ENCODE measurements at regions not wholly inside any gene's neighbourhood (a gene's known extent, or its start where the extent isn't known, plus 50 kb on each side); places are given as distances from the start of the nearest gene placed in this dataset.

DNA sequence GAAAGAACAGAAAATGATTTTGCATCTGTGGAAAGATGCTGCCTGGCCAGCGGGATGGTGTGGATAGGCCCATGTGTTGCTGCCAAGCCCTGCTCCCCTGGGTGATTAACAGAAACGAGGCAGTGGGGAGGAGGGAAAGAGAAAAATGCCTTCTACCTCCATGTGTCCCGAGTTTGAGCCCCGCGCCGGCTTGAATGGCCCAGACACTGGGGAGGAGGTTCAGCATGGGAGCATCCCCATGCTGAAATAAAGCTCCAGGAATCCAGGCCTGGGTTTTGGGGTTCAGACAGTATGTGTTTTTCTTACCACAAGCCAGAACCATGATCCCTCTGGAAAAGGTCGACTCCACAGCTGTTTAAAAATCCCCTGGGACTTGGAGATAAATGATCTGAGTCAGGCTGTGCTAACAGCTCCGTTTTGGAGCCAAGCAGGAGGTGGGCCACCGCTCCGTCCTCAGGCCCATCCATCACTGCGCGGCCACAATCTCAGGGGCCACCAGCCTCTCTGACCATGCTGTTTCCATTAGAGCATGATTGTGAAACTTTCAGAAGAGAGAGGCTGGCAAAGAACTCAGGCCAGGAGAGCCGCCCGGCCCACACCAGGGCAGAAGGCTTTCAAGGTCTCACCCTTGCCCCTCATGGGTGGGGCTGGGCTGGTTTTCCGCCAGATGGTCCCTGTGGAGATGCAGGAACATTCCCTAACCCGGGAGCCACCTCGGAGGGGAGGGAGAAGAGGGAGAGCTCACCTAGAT lies 299.7 kb downstream of the ZEB1 start (continued):
- no peak for TF ChIP-seq SMARCC2 (IDR thresholded peaks at IDR 0.05; ENCODE audit: low read depth)

DNA sequence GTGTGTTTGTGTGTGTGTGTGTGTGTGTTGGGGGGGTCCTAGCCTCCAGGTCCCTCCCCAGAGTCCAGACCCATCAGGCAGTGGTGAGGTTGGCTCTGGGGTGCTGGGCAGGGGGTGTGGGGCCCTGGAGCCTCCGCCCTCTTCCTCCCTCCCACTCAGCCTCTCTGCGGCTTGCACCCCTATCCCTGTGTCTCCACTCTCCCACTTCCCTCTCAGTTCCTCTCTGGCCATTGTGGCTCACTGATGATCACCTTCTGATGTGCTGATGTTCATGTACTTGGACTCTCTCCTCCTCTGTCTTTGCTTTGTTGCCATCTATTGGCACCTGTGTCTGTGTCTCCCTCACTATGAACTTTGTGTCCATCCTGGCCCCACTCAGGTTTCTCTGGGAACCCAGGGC lies 298.7 kb downstream of the ZEB1 start:
- Histone ChIP-seq H3K9me3 (replicated peaks; ENCODE audit: control insufficient read depth, insufficient read depth, low read depth, low read length) (no peaks in the 10 kb centered on the region), H3K4me2 (ENCODE audit: insufficient read depth, low read length) (no peak overlapping the region), H3K4me1 (replicated peaks in 1 of 2; ENCODE audit: control insufficient read depth in 2 of 2, insufficient read depth in 2 of 2, low read length in 2 of 2) (no peaks in the 10 kb centered on the region), H3K79me2 (ENCODE audit: control insufficient read depth, insufficient read depth, low read length) (no peaks in the 10 kb centered on the region), H3K27ac (ENCODE audit: extremely low read depth, low read depth, low read length) (no peak overlapping the region), H3K4me3 (no peak overlapping the region), H4K20me1 (replicated peaks; ENCODE audit: control insufficient read depth, insufficient read depth, low read length) (no peaks in the 10 kb centered on the region), H3K36me3 (ENCODE audit: control insufficient read depth, insufficient read depth, low read length) (no peaks in the 10 kb centered on the region), H3K9me1 (ENCODE audit: control insufficient read depth, insufficient read depth, low read length) (no peaks in the 10 kb centered on the region), H3K27me3 (ENCODE audit: control insufficient read depth in 2 of 2, insufficient read depth in 2 of 2, low read length in 2 of 2) (no peaks in the 10 kb centered on the region; a peak in 1 of 5 replicates), H3K9ac (ENCODE audit: insufficient read depth in 1 of 2, low read depth in 2 of 2, low read length in 2 of 2) (no peak overlapping the region), H2AFZ (ENCODE audit: low read depth, low read length) (no peak overlapping the region)
- 14% methylated on average over 1 of the region's 2 CpGs for WGBS (ENCODE audit: insufficient coverage, low coverage, missing lambda C conversion rate)
- FAIRE-seq (no peak), DNase-seq (ENCODE audit: extremely low read depth in 1 of 4, low spot score in 3 of 4) (no peak), ATAC-seq (no peak)
- ChIA-PET CTCF (ENCODE audit: low intra/inter-chr PET ratio) (no interaction called here), POLR2A (no interaction called here)
- in situ Hi-C loops (cut with MboI) (no loop called here), intact Hi-C loops (cut with micrococcal nuclease) (no loop called here)
- BruUV-seq (replicated peaks) = no TSS peak
- TF ChIP-seq, protein P1, sequence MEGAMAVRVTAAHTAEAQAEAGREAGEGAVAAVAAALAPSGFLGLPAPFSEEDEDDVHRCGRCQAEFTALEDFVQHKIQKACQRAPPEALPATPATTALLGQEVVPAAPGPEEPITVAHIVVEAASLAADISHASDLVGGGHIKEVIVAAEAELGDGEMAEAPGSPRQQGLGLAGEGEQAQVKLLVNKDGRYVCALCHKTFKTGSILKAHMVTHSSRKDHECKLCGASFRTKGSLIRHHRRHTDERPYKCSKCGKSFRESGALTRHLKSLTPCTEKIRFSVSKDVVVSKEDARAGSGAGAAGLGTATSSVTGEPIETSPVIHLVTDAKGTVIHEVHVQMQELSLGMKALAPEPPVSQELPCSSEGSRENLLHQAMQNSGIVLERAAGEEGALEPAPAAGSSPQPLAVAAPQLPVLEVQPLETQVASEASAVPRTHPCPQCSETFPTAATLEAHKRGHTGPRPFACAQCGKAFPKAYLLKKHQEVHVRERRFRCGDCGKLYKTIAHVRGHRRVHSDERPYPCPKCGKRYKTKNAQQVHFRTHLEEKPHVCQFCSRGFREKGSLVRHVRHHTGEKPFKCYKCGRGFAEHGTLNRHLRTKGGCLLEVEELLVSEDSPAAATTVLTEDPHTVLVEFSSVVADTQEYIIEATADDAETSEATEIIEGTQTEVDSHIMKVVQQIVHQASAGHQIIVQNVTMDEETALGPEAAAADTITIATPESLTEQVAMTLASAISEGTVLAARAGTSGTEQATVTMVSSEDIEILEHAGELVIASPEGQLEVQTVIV (CRISPR knock-in tag; IDR thresholded peaks at IDR 0.05; ENCODE audit: borderline replicate concordance) = no peak
- TF ChIP-seq, protein P2, sequence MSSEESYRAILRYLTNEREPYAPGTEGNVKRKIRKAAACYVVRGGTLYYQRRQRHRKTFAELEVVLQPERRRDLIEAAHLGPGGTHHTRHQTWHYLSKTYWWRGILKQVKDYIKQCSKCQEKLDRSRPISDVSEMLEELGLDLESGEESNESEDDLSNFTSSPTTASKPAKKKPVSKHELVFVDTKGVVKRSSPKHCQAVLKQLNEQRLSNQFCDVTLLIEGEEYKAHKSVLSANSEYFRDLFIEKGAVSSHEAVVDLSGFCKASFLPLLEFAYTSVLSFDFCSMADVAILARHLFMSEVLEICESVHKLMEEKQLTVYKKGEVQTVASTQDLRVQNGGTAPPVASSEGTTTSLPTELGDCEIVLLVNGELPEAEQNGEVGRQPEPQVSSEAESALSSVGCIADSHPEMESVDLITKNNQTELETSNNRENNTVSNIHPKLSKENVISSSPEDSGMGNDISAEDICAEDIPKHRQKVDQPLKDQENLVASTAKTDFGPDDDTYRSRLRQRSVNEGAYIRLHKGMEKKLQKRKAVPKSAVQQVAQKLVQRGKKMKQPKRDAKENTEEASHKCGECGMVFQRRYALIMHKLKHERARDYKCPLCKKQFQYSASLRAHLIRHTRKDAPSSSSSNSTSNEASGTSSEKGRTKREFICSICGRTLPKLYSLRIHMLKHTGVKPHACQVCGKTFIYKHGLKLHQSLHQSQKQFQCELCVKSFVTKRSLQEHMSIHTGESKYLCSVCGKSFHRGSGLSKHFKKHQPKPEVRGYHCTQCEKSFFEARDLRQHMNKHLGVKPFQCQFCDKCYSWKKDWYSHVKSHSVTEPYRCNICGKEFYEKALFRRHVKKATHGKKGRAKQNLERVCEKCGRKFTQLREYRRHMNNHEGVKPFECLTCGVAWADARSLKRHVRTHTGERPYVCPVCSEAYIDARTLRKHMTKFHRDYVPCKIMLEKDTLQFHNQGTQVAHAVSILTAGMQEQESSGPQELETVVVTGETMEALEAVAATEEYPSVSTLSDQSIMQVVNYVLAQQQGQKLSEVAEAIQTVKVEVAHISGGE (CRISPR knock-in tag; IDR thresholded peaks at IDR 0.05) = no peak
- TF ChIP-seq SIRT6 (IDR thresholded peaks at IDR 0.05; ENCODE audit: low read depth, low read length) (no peak), ARID2 (IDR thresholded peaks at IDR 0.05) (no peak), L3MBTL2 (IDR thresholded peaks at IDR 0.05) (no peak), MEIS2 (IDR thresholded peaks at IDR 0.05; ENCODE audit: partially characterized antibody) (no peak), HSF4 (CRISPR knock-in tag; IDR thresholded peaks at IDR 0.05; ENCODE audit: borderline replicate concordance) (no peak)
- TF ChIP-seq, protein P3, sequence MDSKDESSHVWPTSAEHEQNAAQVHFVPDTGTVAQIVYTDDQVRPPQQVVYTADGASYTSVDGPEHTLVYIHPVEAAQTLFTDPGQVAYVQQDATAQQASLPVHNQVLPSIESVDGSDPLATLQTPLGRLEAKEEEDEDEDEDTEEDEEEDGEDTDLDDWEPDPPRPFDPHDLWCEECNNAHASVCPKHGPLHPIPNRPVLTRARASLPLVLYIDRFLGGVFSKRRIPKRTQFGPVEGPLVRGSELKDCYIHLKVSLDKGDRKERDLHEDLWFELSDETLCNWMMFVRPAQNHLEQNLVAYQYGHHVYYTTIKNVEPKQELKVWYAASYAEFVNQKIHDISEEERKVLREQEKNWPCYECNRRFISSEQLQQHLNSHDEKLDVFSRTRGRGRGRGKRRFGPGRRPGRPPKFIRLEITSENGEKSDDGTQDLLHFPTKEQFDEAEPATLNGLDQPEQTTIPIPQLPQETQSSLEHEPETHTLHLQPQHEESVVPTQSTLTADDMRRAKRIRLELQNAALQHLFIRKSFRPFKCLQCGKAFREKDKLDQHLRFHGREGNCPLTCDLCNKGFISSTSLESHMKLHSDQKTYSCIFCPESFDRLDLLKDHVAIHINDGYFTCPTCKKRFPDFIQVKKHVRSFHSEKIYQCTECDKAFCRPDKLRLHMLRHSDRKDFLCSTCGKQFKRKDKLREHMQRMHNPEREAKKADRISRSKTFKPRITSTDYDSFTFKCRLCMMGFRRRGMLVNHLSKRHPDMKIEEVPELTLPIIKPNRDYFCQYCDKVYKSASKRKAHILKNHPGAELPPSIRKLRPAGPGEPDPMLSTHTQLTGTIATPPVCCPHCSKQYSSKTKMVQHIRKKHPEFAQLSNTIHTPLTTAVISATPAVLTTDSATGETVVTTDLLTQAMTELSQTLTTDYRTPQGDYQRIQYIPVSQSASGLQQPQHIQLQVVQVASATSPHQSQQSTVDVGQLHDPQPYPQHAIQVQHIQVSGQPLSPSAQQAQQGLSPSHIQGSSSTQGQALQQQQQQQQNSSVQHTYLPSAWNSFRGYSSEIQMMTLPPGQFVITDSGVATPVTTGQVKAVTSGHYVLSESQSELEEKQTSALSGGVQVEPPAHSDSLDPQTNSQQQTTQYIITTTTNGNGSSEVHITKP (IDR thresholded peaks at IDR 0.05; ENCODE audit: partially characterized antibody) = no peak
